Hindlimb muscle (tissue), 1 donor: ENCODE measurements at regions not wholly inside any gene's neighbourhood (a gene's known extent, or its start where the extent isn't known, plus 50 kb on each side); places are given as distances from the start of the nearest gene placed in this dataset.
A peak's percentile ranks its signal among the peaks of the same experiment; 100 is the strongest.

Source experiments
- DNase-seq: peaks from one replicate; pipeline ENCODE4 v3.0.0-alpha.2; 2013

- no peak for DNase-seq
Observed at GRCh38 chr14:98997526-98998205, 274.3 kb downstream of the BCL11B start.

GRCh38 chr14:98999345-98999744 lies 272.7 kb downstream of the BCL11B start:
- no peak for DNase-seq

GRCh38 chr14:98999901-99000300 lies 272.1 kb downstream of the BCL11B start:
- DNase-seq, result no peak

- DNase-seq, result no peak
Observed at GRCh38 chr14:99001241-99001640, 270.8 kb downstream of the BCL11B start.

GRCh38 chr14:99003646-99004045 lies 268.4 kb downstream of the BCL11B start:
- DNase-seq, result no peak

- no peak for DNase-seq
Observed at GRCh38 chr14:99004112-99004511, 267.9 kb downstream of the BCL11B start.

GRCh38 chr14:99006276-99006675 lies 265.7 kb downstream of the BCL11B start:
- no peak for DNase-seq

GRCh38 chr14:99007795-99008194 lies 264.2 kb downstream of the BCL11B start:
- DNase-seq, result no peak

GRCh38 chr14:99009871-99010270 lies 262.1 kb downstream of the BCL11B start:
- DNase-seq, result no peak

- DNase-seq, result no peak
Observed at GRCh38 chr14:99011385-99011784, 260.6 kb downstream of the BCL11B start.

GRCh38 chr14:99012703-99013102 lies 259.3 kb downstream of the BCL11B start:
- DNase-seq, result no peak

GRCh38 chr14:99015833-99016232 lies 256.2 kb downstream of the BCL11B start:
- no peak for DNase-seq

- DNase-seq, result no peak
Observed at GRCh38 chr14:99023371-99023770, 248.6 kb downstream of the BCL11B start.

- no peak for DNase-seq
Observed at GRCh38 chr14:99024926-99025325, 247.1 kb downstream of the BCL11B start.

GRCh38 chr14:99025418-99025817 lies 246.6 kb downstream of the BCL11B start:
- no peak for DNase-seq

GRCh38 chr14:99026471-99026870 lies 245.5 kb downstream of the BCL11B start:
- DNase-seq, result no peak

GRCh38 chr14:99028041-99028440 lies 244.0 kb downstream of the BCL11B start:
- no peak for DNase-seq

GRCh38 chr14:99028521-99028920 lies 243.5 kb downstream of the BCL11B start:
- DNase-seq, result no peak

GRCh38 chr14:99029145-99029915 lies 242.7 kb downstream of the BCL11B start:
- no peak for DNase-seq

GRCh38 chr14:99029916-99030305 lies 242.1 kb downstream of the BCL11B start:
- no peak for DNase-seq

- DNase-seq, result no peak
Observed at GRCh38 chr14:99030454-99030853, 241.5 kb downstream of the BCL11B start.

GRCh38 chr14:99032759-99033158 lies 239.2 kb downstream of the BCL11B start:
- DNase-seq, result no peak

GRCh38 chr14:99033951-99034350 lies 238.0 kb downstream of the BCL11B start:
- no peak for DNase-seq

GRCh38 chr14:99034711-99035171 lies 237.3 kb downstream of the BCL11B start:
- peak; percentile 10 for DNase-seq
